ENCODE measurements at regions not wholly inside any gene's neighbourhood (a gene's known extent, or its start where the extent isn't known, plus 50 kb on each side); places are given as distances from the start of the nearest gene placed in this dataset.
"Not testable (repeated sequence)": the region's sequence is repeated elsewhere in the genome, so short reads cannot be mapped to it uniquely, and the experiment has no call there.

DNA sequence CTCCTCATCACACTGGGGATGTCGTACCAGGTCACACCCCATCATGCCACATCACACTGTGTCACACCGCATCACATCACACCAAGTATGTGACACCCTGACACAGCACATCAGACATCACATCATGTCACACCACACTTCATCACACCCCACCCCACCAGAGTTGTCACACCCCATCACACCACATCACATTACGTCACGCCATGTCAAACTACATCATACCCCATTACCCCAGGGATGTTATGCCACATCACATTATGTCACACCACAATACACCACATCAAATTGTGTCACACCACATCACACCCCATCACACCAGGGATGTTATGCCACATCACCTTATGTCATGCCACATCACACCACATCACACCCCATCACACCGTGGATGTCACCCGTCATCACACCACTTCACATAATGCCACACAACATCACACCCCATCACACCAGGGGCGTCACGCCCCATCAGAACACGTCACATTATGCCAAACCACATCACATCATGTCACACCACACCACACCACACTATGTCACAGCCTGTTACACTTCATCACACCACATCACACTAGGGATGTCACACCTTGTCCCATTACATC is 133.6 kb downstream of the TMEM121 start:
- DNase-seq (ENCODE audit: low spot score) = no peak

DNA sequence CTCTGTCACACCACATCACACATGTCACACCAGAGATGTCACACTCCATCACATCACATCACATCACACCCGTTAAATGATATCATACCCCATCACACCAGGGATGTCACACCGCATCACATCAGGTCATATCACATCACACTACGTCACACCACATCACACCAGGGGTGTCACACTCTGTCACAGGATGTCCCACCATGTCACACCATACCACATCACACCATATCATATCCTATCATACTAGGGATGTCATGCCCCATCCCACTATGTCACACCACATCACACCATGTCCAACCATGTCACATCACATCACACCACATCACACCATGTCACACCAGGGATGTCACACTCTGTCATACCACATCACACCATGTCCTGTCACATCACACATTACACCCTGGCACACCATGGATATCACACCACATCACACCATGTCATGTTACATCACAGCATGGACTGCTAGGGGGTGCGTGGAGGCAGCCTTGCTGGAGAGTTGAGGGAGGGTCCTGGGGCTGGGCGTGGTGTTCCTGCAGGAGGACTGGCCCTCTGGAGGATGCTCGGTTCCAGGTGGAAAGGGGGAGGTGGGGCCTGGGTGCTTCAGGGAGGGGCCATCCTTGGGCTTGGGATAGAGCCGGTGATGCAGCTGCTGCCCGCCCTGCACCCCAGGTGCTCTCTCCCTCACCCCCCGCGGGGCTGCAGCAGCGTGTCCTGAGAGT is 134.6 kb downstream of the TMEM121 start:
- no peak for DNase-seq (ENCODE audit: low spot score)

DNA sequence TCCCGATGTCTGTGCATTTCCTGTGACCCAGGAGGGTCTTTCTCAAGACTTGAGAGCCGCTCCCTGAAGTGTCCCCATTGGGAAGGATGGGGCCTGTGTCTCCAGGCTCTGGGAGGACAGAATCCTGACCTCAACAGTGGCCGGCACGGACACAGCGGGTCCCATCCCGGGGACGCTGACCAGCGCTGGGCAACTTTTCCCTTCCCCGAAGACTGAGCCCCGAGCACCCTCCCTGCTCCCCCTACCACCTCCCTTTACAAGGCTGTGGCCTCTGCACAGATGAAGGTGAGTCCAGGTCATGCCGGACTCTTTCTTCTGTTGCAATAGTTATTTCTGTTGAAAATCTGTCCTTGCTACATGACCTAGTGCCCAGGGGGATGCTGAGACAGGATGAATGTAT is 135.7 kb downstream of the TMEM121 start:
- DNase-seq (ENCODE audit: low spot score) = not testable (repeated sequence)

DNA sequence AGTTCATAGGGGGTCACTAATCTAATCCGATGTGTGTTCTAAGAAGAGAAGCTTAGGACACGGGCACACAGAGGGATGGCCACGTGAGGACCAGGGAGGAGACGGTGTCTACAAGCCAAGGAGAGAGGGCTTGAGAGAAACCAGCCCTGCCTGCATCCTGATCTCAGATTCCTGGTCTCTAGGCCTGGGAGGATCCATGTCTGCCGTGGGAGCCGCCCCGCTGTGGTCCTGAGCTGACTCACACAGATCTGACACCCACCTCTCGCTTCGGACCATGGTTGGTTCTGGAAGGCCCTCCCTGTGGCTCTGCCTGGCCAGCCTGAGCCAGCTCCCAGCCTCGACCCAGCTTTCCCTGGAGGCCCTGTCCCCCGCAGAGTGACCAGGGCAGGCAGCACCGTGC is 136.2 kb downstream of the TMEM121 start:
- DNase-seq (ENCODE audit: low spot score) = not testable (repeated sequence)

DNA sequence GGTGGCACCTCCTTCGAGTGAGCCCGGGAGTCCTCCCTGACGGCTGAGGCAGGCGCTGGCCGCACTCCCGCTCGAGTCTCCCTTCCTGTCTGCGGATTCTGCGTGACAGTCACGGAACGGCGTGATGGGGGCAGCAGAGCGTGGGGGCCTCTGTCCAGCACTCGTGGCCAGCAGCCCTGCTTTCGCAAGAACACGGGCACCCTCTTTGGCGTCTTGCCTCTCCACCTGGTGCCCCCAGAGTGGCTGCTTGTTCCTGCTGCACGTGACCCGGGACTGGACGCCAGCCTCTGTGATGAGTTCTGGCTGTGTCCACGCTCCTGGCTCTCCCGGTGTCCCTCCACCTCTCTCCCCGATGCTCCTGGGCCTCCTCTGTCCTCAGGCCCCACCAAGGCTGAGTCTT is 136.9 kb downstream of the TMEM121 start:
- not testable (repeated sequence) for DNase-seq (ENCODE audit: low spot score)

DNA sequence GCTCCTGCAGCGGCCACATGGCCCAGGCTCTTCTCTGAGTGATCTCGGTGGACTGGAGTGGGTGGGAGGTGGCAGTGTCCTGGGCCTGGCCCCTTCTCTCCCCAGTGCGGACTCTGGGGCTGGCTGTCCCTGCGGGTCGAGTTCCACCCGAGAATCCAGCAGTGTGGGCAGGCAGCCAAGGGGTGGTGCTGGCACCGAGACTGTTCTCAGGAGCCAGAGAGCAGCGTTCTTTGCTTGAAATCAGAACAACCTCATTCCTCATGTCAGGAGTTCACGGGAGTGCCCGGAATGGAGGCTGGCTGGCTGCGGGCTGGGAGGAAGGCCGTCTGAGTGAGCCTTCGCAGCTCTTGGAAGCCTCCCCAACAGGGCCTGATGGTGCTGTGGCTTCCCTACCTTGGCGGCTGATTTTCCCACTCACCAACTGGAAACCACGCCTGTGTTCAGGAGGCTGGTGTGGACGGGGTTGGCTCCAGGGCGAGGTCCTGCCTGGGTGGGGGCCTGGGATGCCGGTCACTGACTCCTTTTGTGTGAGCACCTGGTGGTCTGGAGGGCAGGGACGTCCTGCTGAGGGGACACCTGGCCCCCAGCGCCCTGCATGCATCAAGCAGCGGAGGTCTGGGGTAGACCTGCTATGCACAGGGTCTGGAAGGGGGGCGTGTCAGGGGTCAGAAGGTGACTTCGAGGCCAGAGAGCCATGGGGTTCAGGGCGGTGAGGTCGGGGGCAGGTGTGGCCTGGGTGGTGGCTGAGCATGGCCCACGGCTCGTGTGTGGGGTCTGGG is 137.6 kb downstream of the TMEM121 start:
- not testable (repeated sequence) for DNase-seq (ENCODE audit: low spot score)

DNA sequence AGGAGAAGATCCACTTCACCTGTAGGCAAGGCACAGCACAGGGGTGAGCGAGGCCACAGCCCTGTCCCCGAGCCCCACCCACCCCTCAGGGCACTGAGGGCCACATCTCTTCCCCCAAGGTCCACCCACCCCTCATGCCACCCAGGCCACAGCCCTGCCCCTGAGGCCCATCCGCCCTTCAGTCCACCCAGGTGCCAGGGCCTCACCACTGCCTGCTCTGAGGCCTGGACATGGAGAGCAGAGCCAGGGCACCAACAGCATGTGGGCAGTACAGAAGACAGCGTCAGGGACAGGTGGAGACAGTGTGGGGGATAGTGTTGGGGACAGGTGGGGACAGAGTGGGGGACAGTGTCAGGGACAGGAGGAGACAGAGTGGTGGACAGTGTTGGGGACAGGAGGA is 138.3 kb downstream of the TMEM121 start:
- DNase-seq (ENCODE audit: low spot score) = no peak

DNA sequence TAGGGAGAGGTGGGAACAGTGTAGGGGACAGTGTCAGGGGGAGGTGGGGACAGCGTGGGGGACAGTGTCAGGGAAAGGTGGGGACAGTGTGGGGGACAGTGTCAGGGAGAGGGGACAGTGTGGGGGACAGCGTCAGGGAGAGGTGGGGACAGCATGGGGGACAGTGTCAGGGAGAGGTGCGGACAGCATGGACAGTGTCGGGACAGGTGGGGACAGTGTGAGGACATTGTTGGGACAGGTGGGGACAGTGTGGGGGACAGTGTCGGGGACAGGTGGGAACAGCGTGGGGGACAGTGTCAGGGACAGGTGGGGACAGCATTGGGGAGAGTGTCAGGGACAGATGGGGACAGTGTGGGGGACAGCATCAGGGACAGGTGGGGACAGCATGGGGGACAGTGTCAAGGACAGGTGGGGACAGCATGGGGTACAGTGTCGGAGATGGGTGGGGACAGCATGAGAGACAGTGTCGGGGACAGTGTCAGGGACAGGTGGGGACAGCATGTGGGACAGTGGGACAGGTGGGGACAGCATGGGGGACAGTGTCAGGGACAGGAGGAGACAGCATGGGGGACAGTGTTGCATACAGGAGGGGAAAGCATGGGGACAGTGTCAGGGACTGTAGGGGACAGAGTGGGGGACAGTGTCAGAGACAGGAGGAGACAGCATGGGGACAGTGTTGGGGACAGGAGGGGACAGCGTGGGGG is 139.0 kb downstream of the TMEM121 start:
- no peak for DNase-seq (ENCODE audit: low spot score)

DNA sequence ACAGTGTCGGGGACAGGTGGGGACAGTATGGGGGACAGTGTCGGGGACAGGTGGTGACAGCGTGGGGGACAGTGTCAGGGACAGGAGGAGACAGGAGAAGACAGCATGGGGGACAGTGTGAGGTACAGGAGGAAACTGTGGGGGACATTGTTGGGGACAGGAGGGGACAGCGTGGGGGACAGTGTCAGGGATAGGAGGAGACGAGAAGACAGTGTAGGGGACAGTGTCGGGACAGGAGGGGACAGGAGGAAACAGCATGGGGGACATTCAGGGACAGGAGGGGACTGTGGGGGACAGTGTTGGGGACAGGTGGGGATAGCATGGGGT is 139.5 kb downstream of the TMEM121 start:
- DNase-seq (ENCODE audit: low spot score) = no peak

DNA sequence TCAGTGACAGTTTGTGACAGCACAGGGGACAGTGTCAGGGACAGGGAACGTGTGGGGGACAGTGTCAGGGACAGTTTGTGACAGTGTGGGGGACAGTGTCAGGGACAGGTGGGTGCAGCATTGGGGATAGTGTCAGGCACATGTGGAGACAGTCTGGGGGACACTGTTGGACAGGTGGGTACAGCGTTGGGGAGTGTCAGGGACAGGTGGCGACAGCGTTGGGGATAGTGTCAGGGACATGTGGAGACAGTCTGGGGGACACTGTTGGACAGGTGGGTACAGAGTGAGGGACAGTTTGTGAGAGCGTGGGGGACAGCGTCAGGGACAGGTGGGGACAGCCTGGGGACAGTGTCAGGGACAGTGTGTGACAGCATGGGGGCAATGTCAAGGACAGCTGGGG is 140.0 kb downstream of the TMEM121 start:
- no peak for DNase-seq (ENCODE audit: low spot score)

DNA sequence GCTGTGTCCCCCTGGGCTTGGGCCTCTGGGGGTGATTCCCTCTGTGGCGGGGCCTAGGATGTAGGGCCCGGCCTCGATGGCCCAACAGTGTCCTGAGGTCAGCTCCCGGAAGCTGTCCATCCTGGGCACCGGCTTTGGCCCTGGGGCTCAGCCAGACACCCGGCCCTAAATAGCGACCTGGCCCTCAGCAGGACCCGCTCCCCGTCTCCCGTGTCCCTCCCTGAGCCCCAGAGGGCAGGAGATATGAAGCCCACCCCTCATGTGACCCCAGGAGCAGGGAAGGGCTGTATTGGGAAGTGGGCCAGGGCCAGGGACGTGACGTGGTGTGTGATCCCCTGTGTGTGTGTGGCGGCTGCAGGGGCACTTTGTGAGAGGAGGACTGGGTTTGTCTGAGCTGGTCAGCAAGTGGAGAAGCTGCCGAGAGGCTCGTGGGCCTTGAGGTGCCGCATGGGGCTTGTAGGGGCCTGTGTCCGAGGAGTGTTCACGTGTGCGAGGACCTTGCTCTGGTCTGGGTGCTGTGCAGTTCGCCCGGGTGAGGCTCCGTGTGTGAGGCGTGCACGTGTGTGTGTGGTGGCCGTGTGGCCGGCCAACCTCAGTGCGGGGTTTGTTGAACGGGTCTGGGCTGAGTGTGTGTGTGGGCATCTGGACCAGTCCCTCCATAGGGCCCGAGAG is 140.7 kb downstream of the TMEM121 start:
- not testable (repeated sequence) for DNase-seq (ENCODE audit: low spot score)

DNA sequence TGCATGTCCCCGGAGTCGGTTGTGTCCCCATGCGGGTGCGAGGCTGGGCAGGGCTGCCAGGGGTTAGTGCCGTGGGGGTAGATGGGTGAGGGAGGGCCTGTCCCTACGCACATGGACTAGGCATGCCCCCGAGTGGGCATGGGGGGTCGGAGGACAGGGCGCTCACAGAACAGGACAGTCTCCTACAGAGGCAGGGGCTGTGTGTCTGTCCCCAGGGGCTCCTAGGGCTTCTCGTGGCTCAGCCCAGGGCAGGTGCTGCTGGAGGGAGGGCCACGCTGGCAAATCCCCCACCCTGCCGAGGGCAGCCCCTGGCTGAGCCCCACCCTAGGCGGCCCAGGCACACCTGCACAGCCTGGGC is 141.3 kb downstream of the TMEM121 start:
- DNase-seq (ENCODE audit: low spot score) = not testable (repeated sequence)

DNA sequence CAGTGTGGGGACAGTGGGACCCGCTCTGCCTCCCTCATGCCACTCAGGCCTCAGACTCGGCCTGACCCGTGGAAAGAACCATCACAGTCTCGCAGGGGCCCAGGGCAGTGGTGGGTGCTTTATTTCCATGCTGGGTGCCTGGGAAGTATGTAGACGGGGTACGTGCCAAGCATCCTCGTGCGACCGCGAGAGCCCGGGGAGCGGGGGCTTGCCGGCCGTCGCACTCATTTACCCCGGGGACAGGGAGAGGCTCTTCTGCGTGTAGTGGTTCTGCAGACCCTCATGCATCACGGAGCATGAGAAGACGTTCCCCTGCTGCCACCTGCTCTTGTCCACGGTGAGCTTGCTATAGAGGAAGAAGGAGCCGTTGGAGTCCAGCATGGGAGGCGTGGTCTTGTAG is 141.6 kb downstream of the TMEM121 start:
- DNase-seq (ENCODE audit: low spot score) = not testable (repeated sequence)

DNA sequence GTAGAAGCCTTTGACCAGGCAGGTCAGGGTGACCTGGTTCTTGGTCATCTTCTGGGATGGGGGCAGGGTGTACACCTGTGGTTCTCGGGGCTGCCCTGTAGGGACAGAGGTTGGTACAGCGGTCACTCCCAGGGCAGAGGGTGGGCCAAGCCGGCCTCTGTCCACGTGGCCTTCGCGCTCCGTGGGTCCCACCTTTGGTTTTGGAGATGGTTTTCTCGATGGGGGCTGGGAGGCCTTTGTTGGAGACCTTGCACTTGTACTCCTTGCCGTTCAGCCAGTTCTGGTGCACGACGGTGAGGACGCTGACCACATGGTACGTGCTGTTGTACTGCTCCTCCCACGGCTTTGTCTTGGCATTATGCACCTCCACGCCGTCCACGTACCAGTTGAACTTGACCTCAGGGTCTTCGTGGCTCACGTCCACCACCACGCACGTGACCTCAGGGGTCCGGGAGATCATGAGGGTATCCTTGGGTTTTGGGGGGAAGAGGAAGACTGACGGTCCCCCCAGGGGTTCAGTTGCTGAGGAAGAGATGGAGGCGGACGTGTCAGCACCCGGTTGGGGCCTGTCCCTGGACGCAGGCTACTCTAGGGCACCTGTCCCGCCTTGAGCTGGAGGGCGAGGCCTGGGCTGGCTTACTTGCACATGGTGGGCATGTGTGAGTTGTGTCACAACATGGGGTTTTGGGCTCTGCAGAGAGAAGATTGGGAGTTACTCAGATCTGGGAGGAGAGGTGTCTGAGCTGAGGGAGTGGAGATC is 142.3 kb downstream of the TMEM121 start:
- not testable (repeated sequence) for DNase-seq (ENCODE audit: low spot score)

DNA sequence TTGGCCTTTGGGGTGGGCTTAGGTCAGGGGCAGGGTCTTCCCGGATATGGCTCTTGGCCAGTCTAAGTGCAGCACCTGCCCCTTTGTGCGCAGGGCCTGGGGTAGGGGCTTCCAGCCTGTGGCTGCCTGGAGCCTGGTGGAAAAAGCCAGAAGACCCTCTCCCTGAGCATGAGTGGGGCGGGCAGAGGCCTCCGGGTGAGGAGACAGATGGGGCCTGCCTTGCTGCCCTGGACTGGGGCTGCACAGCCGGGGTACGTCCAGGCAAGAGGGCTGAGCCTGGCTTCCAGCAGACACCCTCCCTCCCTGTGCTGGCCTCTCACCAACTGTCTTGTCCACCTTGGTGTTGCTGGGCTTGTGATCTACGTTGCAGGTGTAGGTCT is 142.8 kb downstream of the TMEM121 start:
- DNase-seq (ENCODE audit: low spot score) = not testable (repeated sequence)

DNA sequence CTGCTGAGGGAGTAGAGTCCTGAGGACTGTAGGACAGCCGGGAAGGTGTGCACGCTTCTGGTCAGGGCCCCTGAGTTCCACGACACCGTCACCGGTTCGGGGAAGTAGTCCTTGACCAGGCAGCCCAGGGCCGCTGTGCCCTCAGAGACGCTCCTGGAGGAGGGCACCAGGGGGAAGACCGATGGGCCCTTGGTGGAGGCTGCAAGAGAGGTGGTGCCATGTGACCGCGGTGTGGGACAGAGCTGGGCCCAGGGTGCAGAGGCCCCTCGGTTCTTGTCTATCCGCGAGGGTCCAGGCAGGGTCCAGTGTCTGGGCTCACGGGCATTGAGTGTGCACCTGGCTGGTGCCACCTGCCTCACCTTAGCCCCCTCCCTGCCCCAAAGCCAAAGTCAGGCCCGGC is 143.3 kb downstream of the TMEM121 start:
- DNase-seq (ENCODE audit: low spot score) = not testable (repeated sequence)

DNA sequence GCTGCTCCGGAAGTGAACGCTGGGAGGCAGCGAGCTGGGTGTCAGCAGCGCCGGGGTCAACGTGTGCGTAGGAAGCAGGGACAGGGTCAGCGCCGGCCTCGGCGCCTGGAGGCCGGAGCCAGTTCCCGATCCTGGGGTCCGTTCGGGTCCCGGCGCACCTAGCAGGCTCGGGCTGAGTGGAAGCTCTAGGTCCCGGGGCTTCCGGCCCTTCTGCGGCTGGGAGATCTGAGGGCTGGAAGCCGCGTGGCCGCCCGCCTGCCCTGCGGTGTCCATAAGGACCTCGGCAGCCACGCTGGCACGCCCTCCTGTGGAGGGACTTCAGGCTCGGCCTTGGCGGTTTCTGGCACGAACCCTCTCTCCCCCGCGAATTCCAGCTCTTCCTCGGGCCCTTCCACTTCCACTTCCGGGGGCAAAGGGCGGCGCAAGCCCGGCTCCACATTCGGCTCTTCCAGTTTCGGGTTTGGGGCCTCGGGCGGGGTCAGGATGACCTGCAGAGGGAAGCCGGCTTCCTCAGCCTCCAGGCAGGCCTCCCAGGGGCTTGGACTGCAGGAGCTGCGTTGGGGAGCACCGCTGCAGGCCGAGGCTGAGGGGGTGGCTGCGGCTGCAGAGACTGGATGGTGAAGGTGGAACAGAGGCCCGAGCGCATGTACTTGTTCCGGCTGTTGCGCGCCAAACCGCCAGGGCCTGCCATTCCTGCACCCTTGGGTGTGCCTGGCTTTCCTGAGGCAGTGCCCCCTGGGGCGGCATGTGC is 146.2 kb downstream of the TMEM121 start:
- DNase-seq (ENCODE audit: low spot score) = not testable (repeated sequence)

DNA sequence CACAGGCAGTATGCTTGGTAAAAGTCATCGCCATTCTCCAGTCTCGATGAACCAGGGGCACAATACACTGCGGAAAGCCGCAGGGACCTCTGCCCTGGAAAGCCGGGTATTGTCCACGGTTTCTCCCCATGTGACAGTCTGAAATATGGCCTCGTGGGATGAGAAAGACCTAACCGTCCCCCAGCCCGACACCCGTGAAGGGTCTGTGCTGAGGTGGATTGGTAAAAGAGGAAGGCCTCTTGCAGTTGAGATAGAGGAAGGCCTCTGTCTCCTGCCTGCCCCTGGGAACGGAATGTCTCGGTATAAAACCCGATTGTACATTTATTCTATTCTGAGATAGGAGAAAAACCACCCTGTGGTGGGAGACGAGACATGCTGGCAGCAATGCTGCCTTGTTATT is 149.1 kb downstream of the TMEM121 start:
- not testable (repeated sequence) for DNase-seq (ENCODE audit: low spot score)

DNA sequence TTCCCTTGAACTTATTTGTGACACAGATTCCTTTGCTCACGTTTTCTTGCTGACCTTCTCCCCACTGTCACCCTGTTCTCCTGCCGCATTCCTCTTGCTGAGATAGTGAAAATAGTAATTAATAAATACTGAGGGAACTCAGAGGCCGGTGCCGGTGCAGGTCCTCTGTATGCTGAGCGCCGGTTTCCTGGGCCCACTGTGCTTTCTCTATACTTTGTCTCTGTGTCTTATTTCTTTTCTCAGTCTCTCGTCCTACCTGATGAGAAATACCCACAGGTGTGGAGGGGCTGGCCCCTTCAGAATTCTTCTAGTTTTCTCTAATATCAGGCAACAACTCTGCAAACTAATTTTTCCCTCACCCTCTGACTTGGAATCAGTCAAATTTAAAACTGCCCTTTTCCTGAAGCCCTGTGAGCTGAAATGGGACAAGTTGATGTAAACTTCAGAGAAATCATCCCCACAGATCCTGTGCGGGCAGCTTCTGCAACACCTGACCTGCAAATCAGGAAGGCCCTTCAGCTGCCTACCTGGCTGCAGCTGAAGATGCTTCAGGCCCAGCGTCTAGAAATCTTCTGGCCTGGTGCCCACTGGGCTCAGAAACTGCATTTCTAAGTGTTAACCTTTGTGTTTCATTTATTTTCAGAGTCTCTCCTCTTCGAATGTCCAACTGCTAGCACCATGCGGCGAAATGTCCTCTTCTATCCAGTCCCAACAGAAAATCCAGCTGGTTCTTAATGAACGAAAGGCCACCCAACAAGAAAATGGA is 149.7 kb downstream of the TMEM121 start:
- DNase-seq (ENCODE audit: low spot score) = not testable (repeated sequence)

DNA sequence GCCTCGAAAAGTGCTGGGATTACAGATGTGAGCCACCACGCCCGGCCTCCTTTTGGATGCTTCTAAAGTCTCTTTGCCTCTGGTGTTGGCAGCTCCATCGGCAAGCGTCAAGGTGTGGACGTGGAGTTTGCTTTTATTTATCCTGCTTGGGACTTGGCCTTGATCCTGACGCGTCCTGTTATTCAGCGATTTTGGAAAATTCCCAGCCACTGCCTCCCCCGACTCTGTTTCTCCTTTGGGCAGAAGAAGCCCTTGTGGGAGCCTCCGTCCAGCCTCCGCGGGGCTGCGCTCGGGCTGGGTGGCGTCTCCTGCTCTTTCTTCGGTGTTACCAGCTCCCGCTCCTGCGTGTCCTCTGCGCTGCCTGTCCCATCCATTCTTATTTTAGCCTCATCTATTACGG is 151.7 kb downstream of the TMEM121 start:
- DNase-seq (ENCODE audit: low spot score) = not testable (repeated sequence)

All from Ammon's horn (tissue), 1 donor.